ENCODE measurements at regions not wholly inside any gene's neighbourhood (a gene's known extent, or its start where the extent isn't known, plus 50 kb on each side); places are given as distances from the start of the nearest gene placed in this dataset.

DNA sequence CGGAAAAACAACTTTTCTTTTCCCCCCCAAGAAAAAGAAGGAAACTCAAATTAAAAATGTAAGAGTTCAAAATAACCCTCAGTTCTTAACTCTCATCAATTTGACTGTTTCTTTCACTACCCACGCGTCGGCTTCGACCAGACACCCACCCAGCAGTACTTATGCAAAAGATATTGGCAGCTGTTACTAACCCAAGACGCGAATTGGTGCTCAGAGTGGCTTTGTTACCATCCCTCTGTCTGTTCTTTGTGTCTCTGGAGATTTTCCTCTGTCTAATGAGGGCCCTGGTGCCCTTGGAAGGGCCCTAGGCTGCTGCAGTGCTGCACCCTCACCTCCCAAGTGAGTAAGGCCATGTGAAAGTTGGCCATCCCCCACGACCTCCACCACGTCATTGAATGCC lies 180.5 kb upstream of the NECTIN1 start:
- TF ChIP-seq, protein P1, sequence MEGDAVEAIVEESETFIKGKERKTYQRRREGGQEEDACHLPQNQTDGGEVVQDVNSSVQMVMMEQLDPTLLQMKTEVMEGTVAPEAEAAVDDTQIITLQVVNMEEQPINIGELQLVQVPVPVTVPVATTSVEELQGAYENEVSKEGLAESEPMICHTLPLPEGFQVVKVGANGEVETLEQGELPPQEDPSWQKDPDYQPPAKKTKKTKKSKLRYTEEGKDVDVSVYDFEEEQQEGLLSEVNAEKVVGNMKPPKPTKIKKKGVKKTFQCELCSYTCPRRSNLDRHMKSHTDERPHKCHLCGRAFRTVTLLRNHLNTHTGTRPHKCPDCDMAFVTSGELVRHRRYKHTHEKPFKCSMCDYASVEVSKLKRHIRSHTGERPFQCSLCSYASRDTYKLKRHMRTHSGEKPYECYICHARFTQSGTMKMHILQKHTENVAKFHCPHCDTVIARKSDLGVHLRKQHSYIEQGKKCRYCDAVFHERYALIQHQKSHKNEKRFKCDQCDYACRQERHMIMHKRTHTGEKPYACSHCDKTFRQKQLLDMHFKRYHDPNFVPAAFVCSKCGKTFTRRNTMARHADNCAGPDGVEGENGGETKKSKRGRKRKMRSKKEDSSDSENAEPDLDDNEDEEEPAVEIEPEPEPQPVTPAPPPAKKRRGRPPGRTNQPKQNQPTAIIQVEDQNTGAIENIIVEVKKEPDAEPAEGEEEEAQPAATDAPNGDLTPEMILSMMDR (conservative IDR thresholded peaks at IDR 0.05; ENCODE audit: low read length), result no peak
- TF ChIP-seq EZH2phosphoT487 (IDR thresholded peaks at IDR 0.05; ENCODE audit: borderline replicate concordance), result no peak

All from Loucy (cell line).